Activated CD4-positive, alpha-beta T cell treated with anti-CD3 and anti-CD28 coated beads, Interleukin-2, amount 10 ng/mL, durations not matched to agents 7 days and 5 days (primary cell): ENCODE measurements at regions not wholly inside any gene's neighbourhood (a gene's known extent, or its start where the extent isn't known, plus 50 kb on each side); places are given as distances from the start of the nearest gene placed in this dataset.
"Not testable (repeated sequence)": the region's sequence is repeated elsewhere in the genome, so short reads cannot be mapped to it uniquely, and the experiment has no call there.

Source experiments
- CTCF ChIA-PET: fragments of 350-600 bp; sonication (Branson Sonifier 250); formaldehyde crosslinking; loops from one replicate; lab custom pipeline; 2021; ENCODE audit warnings: antibody characterized with exemption; lab: Charles Lee
- POLR2A ChIA-PET: fragments of 350-600 bp; sonication (Branson Sonifier 250); formaldehyde crosslinking; loops from one replicate; lab custom pipeline; 2021; ENCODE audit warnings: antibody characterized with exemption; lab: Charles Lee
- DNase-seq: peaks from one replicate; pipeline ENCODE4 v3.0.0-alpha.2; 2020
- H3K27ac Mint-ChIP-seq: one replicate; pipeline ENCODE4 v1.8.0; 2021; ENCODE audit warnings: mild to moderate bottlenecking, moderate library complexity, mixed read lengths
- H3K27me3 Mint-ChIP-seq: one replicate; pipeline ENCODE4 v1.8.0; 2021; ENCODE audit warnings: mixed read lengths
- H3K36me3 Mint-ChIP-seq: one replicate; pipeline ENCODE4 v1.8.0; 2021; ENCODE audit warnings: low read depth, mixed read lengths
- H3K4me1 Mint-ChIP-seq: one replicate; pipeline ENCODE4 v1.8.0; 2021; ENCODE audit warnings: mixed read lengths
- H3K4me3 Mint-ChIP-seq: one replicate; pipeline ENCODE4 v1.8.0; 2021; ENCODE audit warnings: mild to moderate bottlenecking, moderate library complexity, mixed read lengths
- H3K9me3 Mint-ChIP-seq: one replicate; pipeline ENCODE4 v1.8.0; 2021; ENCODE audit warnings: mixed read lengths

DNA sequence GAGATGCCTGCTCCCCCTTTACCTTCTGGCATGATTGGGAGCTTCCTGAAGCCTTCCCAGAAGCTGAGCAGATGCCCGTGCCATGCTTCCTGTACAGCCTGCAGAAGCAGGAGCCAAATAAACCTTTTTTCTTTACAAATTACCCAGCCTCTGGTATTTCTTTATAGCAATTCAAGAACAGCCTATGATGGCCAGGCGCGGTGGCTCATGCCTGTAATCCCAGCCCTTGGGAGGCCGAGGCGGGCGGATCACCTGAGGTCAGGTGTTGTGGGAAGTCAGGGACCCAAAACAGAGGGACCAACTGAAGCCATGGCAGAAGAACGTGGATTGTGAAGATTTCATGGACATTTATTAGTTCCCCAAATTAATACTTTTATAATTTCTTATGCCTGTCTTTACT is 62.2 kb upstream of the GRB10 start:
- peaks cover 20% of the 10 kb centered on the region for H3K27me3 Mint-ChIP-seq
- DNase-seq, H3K4me1 Mint-ChIP-seq, H3K36me3 Mint-ChIP-seq, H3K27ac Mint-ChIP-seq, H3K4me3 Mint-ChIP-seq, CTCF ChIA-PET, POLR2A ChIA-PET, H3K9me3 Mint-ChIP-seq: not testable (repeated sequence)

DNA sequence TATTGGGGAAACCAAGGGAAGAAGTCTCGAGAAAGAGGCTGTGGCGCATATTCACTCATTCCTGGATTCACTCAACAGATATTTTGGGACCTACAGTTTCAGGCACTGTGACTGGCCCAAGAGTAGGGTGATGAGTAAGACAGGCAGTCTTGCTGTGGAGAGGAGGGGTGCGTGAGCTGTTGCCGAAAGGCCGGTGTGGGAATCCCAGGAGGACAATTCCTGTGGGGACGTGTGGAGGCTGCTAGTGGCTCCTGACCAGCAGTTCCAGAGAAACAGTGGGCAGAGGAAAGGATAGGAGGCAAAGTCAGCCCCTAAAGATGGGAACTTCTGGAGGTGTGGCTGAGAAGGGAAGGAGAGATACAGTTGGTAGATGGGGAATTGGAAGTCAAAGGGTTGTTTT is 59.3 kb upstream of the GRB10 start:
- Mint-ChIP-seq H3K4me1 (no peaks in the 10 kb centered on the region), H3K4me3 (no peak overlapping the region), H3K27me3 (peaks cover 29% of the 10 kb centered on the region), H3K9me3 (peaks cover 7% of the 10 kb centered on the region), H3K36me3 (no peaks in the 10 kb centered on the region), H3K27ac (no peak overlapping the region)
- POLR2A ChIA-PET, result no interaction called here
- CTCF ChIA-PET, result interaction anchor here (1.3 kb wide), 1 partner anchor 9 kb away, joined by 3 read pairs; no protein-coding TSS in a partner anchor
- no peak for DNase-seq

DNA sequence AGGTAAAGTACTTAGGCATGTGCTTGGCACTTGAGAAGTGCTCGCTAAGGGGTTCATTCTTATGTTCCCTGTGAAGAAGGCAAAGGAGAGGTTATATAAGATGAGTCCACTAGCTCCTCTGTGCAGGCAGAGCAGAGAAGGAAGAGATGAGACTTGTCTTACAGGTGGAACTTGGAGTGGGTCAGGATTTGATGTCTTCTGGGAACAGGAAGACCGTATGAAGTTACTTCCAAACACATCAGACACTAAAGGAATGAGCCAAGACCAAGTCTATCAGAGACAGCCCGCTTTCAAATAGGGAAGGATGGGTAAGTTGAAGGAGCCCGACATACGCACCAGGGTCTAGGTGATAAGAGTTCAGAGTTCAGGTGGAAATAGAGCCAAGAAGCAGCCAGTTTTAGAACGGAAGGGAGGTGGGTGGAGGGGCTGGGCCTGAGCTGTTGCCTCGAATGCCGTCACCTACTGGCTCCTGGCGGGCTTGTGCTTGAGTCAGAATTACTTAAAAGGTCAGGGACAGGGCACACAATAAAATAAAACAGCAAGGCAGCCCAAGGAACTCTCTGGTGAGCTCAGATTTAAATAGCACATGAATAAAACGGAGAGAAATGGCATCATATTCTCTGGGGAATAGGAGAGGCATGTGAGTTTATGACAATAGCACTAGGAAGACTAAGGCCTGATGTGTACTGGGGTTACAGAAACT is 56.1 kb upstream of the GRB10 start:
- H3K36me3 Mint-ChIP-seq, result no peaks in the 10 kb centered on the region
- H3K4me3 Mint-ChIP-seq, result no peak overlapping the region
- H3K27ac Mint-ChIP-seq, result no peak overlapping the region
- no peak for DNase-seq
- POLR2A ChIA-PET, result no interaction called here
- peaks cover 1% of the 10 kb centered on the region for H3K4me1 Mint-ChIP-seq
- CTCF ChIA-PET, result interaction anchor here (1.2 to 1.6 kb wide), 3 partner anchors 19 to 773 kb away, joined by 3 to 4 read pairs (median 3); no protein-coding TSS in a partner anchor
- H3K9me3 Mint-ChIP-seq, result no peaks in the 10 kb centered on the region
- H3K27me3 Mint-ChIP-seq, result peaks cover 40% of the 10 kb centered on the region

DNA sequence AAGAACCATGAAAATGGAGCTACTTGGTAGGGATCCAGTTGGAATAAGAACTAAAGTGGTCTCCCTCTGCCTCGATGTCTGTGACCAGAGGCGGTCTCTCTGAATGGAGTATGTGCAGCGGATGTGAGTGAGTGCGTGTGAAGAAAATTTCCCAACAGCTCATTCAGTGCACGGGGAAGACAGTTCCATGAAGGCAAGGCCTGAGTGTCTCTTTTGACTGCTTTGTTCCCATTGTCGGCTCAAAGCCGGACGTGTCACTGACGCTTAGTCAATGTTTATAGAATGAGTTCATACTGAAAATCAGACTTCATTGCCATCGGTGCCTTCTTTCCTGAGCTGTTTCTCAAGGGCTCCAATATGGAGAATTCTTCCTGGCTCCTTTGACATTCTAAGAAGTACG is 55.3 kb upstream of the GRB10 start:
- no peak overlapping the region for H3K27ac Mint-ChIP-seq
- CTCF ChIA-PET, result interaction anchor here (1.0 to 1.6 kb wide), 4 partner anchors 9 to 772 kb away, joined by 3 to 4 read pairs (median 4); no protein-coding TSS in a partner anchor
- peaks cover 10% of the 10 kb centered on the region for H3K4me1 Mint-ChIP-seq
- H3K36me3 Mint-ChIP-seq, result no peaks in the 10 kb centered on the region
- no peak overlapping the region for H3K4me3 Mint-ChIP-seq
- DNase-seq, result no peak
- POLR2A ChIA-PET, result no interaction called here
- H3K9me3 Mint-ChIP-seq, result no peaks in the 10 kb centered on the region
- peaks cover 40% of the 10 kb centered on the region for H3K27me3 Mint-ChIP-seq

DNA sequence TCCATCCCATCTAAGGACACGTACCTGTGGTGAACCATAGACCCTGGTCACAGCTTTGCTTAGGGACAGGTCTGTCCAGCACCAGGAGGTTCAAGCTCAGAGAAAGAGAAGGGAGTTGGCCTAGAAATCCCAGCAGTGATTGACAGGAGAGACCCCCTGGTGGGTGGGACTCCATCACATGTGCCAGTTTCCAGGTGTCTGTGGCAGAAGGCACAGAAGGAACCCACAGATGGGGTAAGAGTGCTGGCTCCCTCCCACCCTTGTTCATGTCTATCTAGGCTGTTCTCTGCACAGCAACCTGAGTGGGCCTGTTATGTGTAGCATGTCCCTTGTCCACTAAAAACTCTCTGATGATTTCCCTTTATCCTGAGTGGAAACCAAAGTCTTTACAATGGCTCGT is 54.0 kb upstream of the GRB10 start:
- Mint-ChIP-seq H3K27me3 (peaks cover 44% of the 10 kb centered on the region), H3K9me3 (no peaks in the 10 kb centered on the region), H3K36me3 (no peaks in the 10 kb centered on the region), H3K4me1 (peaks cover 22% of the 10 kb centered on the region), H3K4me3 (no peak overlapping the region), H3K27ac (no peak overlapping the region)
- ChIA-PET POLR2A (no interaction called here), CTCF (no interaction called here)
- no peak for DNase-seq

DNA sequence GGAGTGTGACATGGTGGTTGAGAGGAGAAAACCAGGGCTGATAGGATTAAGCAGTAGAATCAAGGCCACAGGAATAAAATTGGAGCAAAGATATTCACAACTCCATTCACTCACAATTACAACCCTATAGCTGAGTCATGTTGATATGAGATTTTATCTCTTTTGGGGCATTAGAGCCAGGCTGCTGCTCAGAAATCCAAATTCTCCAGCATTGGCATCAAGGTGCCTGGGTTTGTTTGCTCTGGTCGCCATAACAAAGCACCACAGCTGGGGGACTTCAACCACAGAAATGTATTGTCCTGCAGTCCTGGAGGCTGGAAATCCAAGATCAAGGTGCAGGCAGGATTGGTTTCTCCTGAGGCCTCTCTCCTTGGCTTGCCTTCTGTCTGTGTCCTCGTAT is 52.5 kb upstream of the GRB10 start:
- ChIA-PET CTCF (interaction anchor here (1.1 kb wide), 1 partner anchor 326 kb away, joined by 3 read pairs; no protein-coding TSS in a partner anchor), POLR2A (no interaction called here)
- peaks cover 23% of the 10 kb centered on the region for H3K4me1 Mint-ChIP-seq
- no peak overlapping the region for H3K4me3 Mint-ChIP-seq
- no peak for DNase-seq
- H3K36me3 Mint-ChIP-seq, result no peaks in the 10 kb centered on the region
- H3K27me3 Mint-ChIP-seq, result peaks cover 44% of the 10 kb centered on the region
- no peak overlapping the region for H3K27ac Mint-ChIP-seq
- no peaks in the 10 kb centered on the region for H3K9me3 Mint-ChIP-seq

DNA sequence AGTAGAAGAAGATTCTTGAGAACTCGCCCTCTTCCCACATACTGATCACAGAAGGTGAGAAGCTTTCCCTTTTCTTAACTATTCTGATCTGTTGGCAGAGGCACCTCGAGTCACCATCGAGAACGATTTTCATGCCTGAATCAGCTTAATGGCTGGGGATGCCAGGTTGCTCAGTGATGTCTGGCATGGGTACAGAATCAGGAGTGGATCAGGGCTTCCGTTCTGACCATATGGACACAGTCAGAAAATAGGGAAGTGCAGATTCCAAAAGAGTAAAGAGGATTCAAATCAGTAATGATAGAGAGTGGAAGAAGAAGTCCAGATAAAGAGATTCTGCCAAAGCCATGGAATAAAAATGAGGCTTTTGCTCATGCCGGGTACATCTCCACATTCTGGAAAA is 52.0 kb upstream of the GRB10 start:
- ChIA-PET POLR2A (no interaction called here), CTCF (interaction anchor here (1.1 kb wide), 2 partner anchors 19 to 326 kb away, joined by 3 read pairs; no protein-coding TSS in a partner anchor)
- DNase-seq, result no peak

DNA sequence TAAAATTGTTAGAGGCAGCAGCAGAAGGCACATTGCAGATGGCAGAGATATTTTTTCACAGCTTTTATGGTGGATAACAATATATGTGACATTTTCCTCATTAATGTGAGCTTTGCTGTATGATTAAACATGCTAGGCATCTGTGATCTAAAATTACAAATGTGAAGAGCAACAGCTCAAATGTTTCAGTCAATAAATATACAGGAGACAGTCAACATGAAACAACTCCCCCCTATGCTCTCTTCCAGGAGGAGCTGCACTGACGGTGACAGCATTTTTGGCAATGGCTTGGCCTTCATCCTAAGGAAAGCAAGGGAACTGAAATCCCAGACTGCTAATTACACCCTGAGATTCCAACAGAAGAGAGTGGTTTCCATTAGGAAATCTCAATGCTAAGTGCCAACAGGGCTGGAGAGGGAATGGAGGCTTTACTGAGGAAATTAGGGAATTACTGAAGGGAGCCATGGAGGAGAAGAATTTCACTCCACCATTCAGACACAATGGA is 51.4 kb upstream of the GRB10 start:
- ChIA-PET POLR2A (no interaction called here), CTCF (interaction anchor here (0.5 to 1.1 kb wide), 3 partner anchors 18 to 327 kb away, joined by 3 to 5 read pairs (median 3); no protein-coding TSS in a partner anchor)
- DNase-seq, result no peak
- Mint-ChIP-seq H3K27me3 (peaks cover 40% of the 10 kb centered on the region), H3K9me3 (no peaks in the 10 kb centered on the region), H3K27ac (no peak overlapping the region), H3K36me3 (no peaks in the 10 kb centered on the region), H3K4me3 (no peak overlapping the region), H3K4me1 (peaks cover 23% of the 10 kb centered on the region)

More for the DNA sequence above, 52.0 kb upstream of the GRB10 start:
- Mint-ChIP-seq H3K36me3 (no peaks in the 10 kb centered on the region), H3K27me3 (peaks cover 41% of the 10 kb centered on the region), H3K4me3 (no peak overlapping the region), H3K9me3 (no peaks in the 10 kb centered on the region), H3K27ac (no peak overlapping the region), H3K4me1 (peaks cover 23% of the 10 kb centered on the region)

DNA sequence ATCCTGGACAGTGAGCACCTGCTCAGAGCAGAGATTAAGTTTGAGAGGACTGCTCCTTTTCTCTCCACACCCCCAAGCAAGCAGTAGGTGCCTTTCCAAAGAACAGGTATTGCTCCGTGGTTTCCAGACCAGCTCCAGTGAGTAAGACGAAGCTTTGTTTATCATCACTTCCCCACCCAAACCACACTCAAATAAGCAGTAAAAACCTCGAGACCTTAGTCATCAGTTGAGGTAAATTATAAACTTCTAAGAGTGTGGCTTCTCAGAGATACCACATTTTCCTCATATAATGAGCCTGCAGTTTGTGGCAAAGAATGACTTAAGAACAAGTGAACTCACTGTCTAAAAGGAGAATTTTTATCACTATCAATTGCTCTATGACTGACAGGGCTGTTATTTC is 50.0 kb upstream of the GRB10 start:
- peak; percentile 41 for DNase-seq
- POLR2A ChIA-PET, result no interaction called here
- no peaks in the 10 kb centered on the region for H3K36me3 Mint-ChIP-seq
- no peaks in the 10 kb centered on the region for H3K9me3 Mint-ChIP-seq
- no peak overlapping the region for H3K4me3 Mint-ChIP-seq
- H3K4me1 Mint-ChIP-seq, result peaks cover 28% of the 10 kb centered on the region
- CTCF ChIA-PET, result interaction anchor here (0.6 to 1.1 kb wide), 3 partner anchors 9 to 735 kb away, joined by 3 read pairs; no protein-coding TSS in a partner anchor
- H3K27ac Mint-ChIP-seq, result no peak overlapping the region
- H3K27me3 Mint-ChIP-seq, result peaks cover 31% of the 10 kb centered on the region
